NB4 (cell line): ENCODE measurements at regions not wholly inside any gene's neighbourhood (a gene's known extent, or its start where the extent isn't known, plus 50 kb on each side); places are given as distances from the start of the nearest gene placed in this dataset.

Experiments used
- MYC ChIP-seq: IDR thresholded peaks from 2 replicates; pipeline ENCODE4 v1.6.1; 2011; ENCODE audit warnings: low read depth, low read length
- POLR2A ChIP-seq: IDR thresholded peaks from 2 replicates; pipeline ENCODE4 v1.6.1; 2011; ENCODE audit warnings: mild to moderate bottlenecking; ENCODE audit not compliant: insufficient read length; ENCODE audit errors: extremely low read depth
- TF ChIP-seq, protein P1 (sequence below): IDR thresholded peaks from one replicate; pipeline ENCODE4 v1.5.1; 2012; ENCODE audit warnings: low read depth, low read length

- TF ChIP-seq, protein P1, sequence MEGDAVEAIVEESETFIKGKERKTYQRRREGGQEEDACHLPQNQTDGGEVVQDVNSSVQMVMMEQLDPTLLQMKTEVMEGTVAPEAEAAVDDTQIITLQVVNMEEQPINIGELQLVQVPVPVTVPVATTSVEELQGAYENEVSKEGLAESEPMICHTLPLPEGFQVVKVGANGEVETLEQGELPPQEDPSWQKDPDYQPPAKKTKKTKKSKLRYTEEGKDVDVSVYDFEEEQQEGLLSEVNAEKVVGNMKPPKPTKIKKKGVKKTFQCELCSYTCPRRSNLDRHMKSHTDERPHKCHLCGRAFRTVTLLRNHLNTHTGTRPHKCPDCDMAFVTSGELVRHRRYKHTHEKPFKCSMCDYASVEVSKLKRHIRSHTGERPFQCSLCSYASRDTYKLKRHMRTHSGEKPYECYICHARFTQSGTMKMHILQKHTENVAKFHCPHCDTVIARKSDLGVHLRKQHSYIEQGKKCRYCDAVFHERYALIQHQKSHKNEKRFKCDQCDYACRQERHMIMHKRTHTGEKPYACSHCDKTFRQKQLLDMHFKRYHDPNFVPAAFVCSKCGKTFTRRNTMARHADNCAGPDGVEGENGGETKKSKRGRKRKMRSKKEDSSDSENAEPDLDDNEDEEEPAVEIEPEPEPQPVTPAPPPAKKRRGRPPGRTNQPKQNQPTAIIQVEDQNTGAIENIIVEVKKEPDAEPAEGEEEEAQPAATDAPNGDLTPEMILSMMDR = no peak
- TF ChIP-seq POLR2A = no peak
- no peak for TF ChIP-seq MYC
Measured at GRCh38 chr5:121526908-121527307, 324.8 kb upstream of the FTMT start.
